ENCODE measurements at regions not wholly inside any gene's neighbourhood (a gene's known extent, or its start where the extent isn't known, plus 50 kb on each side); places are given as distances from the start of the nearest gene placed in this dataset.

DNA sequence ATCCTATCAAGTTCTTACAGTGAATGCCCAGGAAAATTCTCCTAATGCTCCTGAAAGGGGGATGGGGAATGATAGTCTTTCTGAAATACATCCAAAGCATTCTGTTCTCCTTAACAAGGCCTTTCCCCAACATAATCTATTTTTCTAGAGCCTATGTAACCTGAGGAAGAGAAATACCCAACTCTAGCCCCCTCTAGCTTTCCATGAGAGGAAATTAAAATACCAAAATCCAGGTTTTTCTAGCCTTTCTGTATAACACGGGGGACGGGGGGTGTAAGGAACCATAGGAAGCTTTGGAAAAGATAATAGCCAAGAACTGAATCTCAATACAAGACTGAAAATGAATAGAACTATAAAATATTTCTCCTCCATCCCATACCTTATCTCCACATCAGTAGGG is 815.9 kb downstream of the SLITRK6 start:
- no peaks in the 10 kb centered on the region for H3K36me3 ChIP-seq (ENCODE audit: control insufficient read depth, insufficient read depth, low read length)
- H3K79me2 ChIP-seq (ENCODE audit: control insufficient read depth, insufficient read depth, low read length), result no peaks in the 10 kb centered on the region
- no peak overlapping the region for H3K4me3 ChIP-seq (replicated peaks in 1 of 4; ENCODE audit: control extremely low read depth in 1 of 4, insufficient read depth in 1 of 4, low read depth in 3 of 4, low read length in 4 of 4)
- no peak overlapping the region for H3K9ac ChIP-seq (ENCODE audit: insufficient read depth, low read length)
- H2AFZ ChIP-seq (ENCODE audit: low read length), result no peak overlapping the region
- no peaks in the 10 kb centered on the region for H3K4me1 ChIP-seq (ENCODE audit: control insufficient read depth, extremely low read depth, insufficient read depth, low read length)
- no peak overlapping the region for H3K27ac ChIP-seq (ENCODE audit: insufficient read depth, low read length)
- no peak overlapping the region for H3K4me2 ChIP-seq (ENCODE audit: extremely low read depth, insufficient read depth, low read length)
- no peaks in the 10 kb centered on the region for H3K27me3 ChIP-seq (ENCODE audit: control insufficient read depth, insufficient read depth, low read length)
- TF ChIP-seq EZH2 (IDR thresholded peaks at IDR 0.05; ENCODE audit: low read length, missing control alignments), result no peak
- no peak for TF ChIP-seq CTCF (conservative IDR thresholded peaks at IDR 0.05 in 1 of 2, IDR thresholded peaks at IDR 0.05 in 1 of 2; ENCODE audit: low read depth in 1 of 2, low read length in 2 of 2)
- DNase-seq (ENCODE audit: low read depth in 2 of 2), result no peak
- H3K9me3 ChIP-seq (ENCODE audit: control insufficient read depth, insufficient read depth, low read depth, low read length), result no peaks in the 10 kb centered on the region
- H4K20me1 ChIP-seq (ENCODE audit: control insufficient read depth, extremely low read depth, insufficient read depth, low read length), result no peaks in the 10 kb centered on the region

DNA sequence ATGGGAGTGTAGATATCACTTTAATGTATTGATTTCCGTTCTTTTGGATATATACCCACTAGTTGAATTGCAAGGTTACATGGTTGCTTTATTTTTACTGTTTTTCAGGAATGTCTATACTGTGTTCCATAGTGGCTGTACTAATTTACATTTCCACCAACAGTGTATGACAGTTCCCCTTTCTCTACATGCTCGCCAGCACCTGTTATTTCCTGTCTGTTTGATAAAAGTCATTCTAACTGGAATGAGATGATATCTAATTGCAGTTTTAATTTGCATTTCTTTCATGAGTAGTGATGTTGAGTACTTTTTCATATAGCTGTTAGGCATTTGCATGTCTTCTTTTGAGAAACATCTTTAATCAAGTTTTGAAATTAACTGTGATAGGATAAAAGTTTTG is 818.6 kb downstream of the SLITRK6 start:
- Histone ChIP-seq H3K36me3 (ENCODE audit: control insufficient read depth, insufficient read depth, low read length) (no peaks in the 10 kb centered on the region), H3K4me2 (ENCODE audit: extremely low read depth, insufficient read depth, low read length) (no peak overlapping the region), H2AFZ (ENCODE audit: low read length) (no peak overlapping the region), H3K27ac (ENCODE audit: insufficient read depth, low read length) (no peak overlapping the region), H3K4me3 (replicated peaks in 1 of 4; ENCODE audit: control extremely low read depth in 1 of 4, insufficient read depth in 1 of 4, low read depth in 3 of 4, low read length in 4 of 4) (no peak overlapping the region), H3K9ac (ENCODE audit: insufficient read depth, low read length) (no peak overlapping the region), H3K79me2 (ENCODE audit: control insufficient read depth, insufficient read depth, low read length) (no peaks in the 10 kb centered on the region), H3K4me1 (ENCODE audit: control insufficient read depth, extremely low read depth, insufficient read depth, low read length) (no peaks in the 10 kb centered on the region), H3K27me3 (ENCODE audit: control insufficient read depth, insufficient read depth, low read length) (no peaks in the 10 kb centered on the region), H3K9me3 (ENCODE audit: control insufficient read depth, insufficient read depth, low read depth, low read length) (no peaks in the 10 kb centered on the region), H4K20me1 (ENCODE audit: control insufficient read depth, extremely low read depth, insufficient read depth, low read length) (no peaks in the 10 kb centered on the region)
- DNase-seq (ENCODE audit: low read depth in 2 of 2), result no peak
- TF ChIP-seq EZH2 (IDR thresholded peaks at IDR 0.05; ENCODE audit: low read length, missing control alignments) (no peak), CTCF (conservative IDR thresholded peaks at IDR 0.05 in 1 of 2, IDR thresholded peaks at IDR 0.05 in 1 of 2; ENCODE audit: low read depth in 1 of 2, low read length in 2 of 2) (no peak)

- TF ChIP-seq CTCF (conservative IDR thresholded peaks at IDR 0.05 in 1 of 2, IDR thresholded peaks at IDR 0.05 in 1 of 2; ENCODE audit: low read depth in 1 of 2, low read length in 2 of 2) (no peak), EZH2 (IDR thresholded peaks at IDR 0.05; ENCODE audit: low read length, missing control alignments) (no peak)
- Histone ChIP-seq H3K36me3 (ENCODE audit: control insufficient read depth, insufficient read depth, low read length) (no peaks in the 10 kb centered on the region), H3K4me1 (ENCODE audit: control insufficient read depth, extremely low read depth, insufficient read depth, low read length) (no peaks in the 10 kb centered on the region), H3K27ac (ENCODE audit: insufficient read depth, low read length) (no peak overlapping the region), H3K27me3 (ENCODE audit: control insufficient read depth, insufficient read depth, low read length) (no peaks in the 10 kb centered on the region), H3K79me2 (ENCODE audit: control insufficient read depth, insufficient read depth, low read length) (no peaks in the 10 kb centered on the region), H3K4me2 (ENCODE audit: extremely low read depth, insufficient read depth, low read length) (no peak overlapping the region), H3K9me3 (ENCODE audit: control insufficient read depth, insufficient read depth, low read depth, low read length) (no peaks in the 10 kb centered on the region), H2AFZ (ENCODE audit: low read length) (no peak overlapping the region), H3K4me3 (replicated peaks in 1 of 4; ENCODE audit: control extremely low read depth in 1 of 4, insufficient read depth in 1 of 4, low read depth in 3 of 4, low read length in 4 of 4) (no peak overlapping the region), H3K9ac (ENCODE audit: insufficient read depth, low read length) (no peak overlapping the region), H4K20me1 (ENCODE audit: control insufficient read depth, extremely low read depth, insufficient read depth, low read length) (no peaks in the 10 kb centered on the region)
- no peak for DNase-seq (ENCODE audit: low read depth in 2 of 2)
Observed at GRCh38 chr13:84978851-84979250, 820.4 kb downstream of the SLITRK6 start.
